Lung (tissue), 11 donors: ENCODE measurements at regions not wholly inside any gene's neighbourhood (a gene's known extent, or its start where the extent isn't known, plus 50 kb on each side); places are given as distances from the start of the nearest gene placed in this dataset.

Experiments
- ATAC-seq: fragments of 200-7000 bp; cut with Tn5 transposase; one replicate; pipeline ENCODE4 v1.9.1; 2020; ENCODE audit warnings: moderate number of reproducible peaks; ENCODE audit not compliant: insufficient read depth, low FRiP score
- DNase-seq, 3 donors: peaks; one replicate each; pipeline ENCODE4 v3.0.0-alpha.2; 2013 to 2017
- H3K27ac ChIP-seq, 2 donors: one replicate each; pipeline ENCODE4 v1.5.1; 2013; ENCODE audit warnings: mild to moderate bottlenecking in 2 of 2, moderate library complexity in 2 of 2, control low read depth in 1 of 2, inconsistent platforms in 1 of 2, low read depth in 1 of 2, low read length in 1 of 2
- H3K27me3 ChIP-seq, 3 donors: one replicate each; pipeline ENCODE4 v1.5.1; 2013; ENCODE audit warnings: low read length in 2 of 3; ENCODE audit not compliant: control insufficient read depth in 3 of 3, insufficient read depth in 3 of 3
- H3K36me3 ChIP-seq, 4 donors: one replicate each; pipeline ENCODE4 v1.5.1; 2013; ENCODE audit warnings: low read length in 4 of 4, mild to moderate bottlenecking in 1 of 4, moderate library complexity in 1 of 4; ENCODE audit not compliant: control insufficient read depth in 4 of 4, insufficient read depth in 4 of 4
- H3K4me1 ChIP-seq, 5 donors: one replicate each; pipeline ENCODE4 v1.5.1; 2013; ENCODE audit warnings: low read length in 5 of 5, mild to moderate bottlenecking in 2 of 5, moderate library complexity in 1 of 5; ENCODE audit not compliant: control insufficient read depth in 5 of 5, insufficient read depth in 5 of 5
- H3K4me3 ChIP-seq: one replicate; pipeline ENCODE4 v1.5.1; 2013; ENCODE audit warnings: mild to moderate bottlenecking, control low read depth, moderate library complexity
- H3K9ac ChIP-seq, 2 donors: one replicate each; pipeline ENCODE4 v1.5.1; 2013; ENCODE audit warnings: low read length in 2 of 2, control low read depth in 1 of 2; ENCODE audit not compliant: insufficient read depth in 1 of 2
- H3K9me3 ChIP-seq, 4 donors: one replicate each; pipeline ENCODE4 v1.5.1; 2013; ENCODE audit warnings: low read length in 3 of 4, mild to moderate bottlenecking in 1 of 4, moderate library complexity in 1 of 4; ENCODE audit not compliant: control insufficient read depth in 4 of 4, insufficient read depth in 3 of 4
- WGBS, 2 donors: extraction: QIAGEN DNeasy Blood & Tissue Kit; methylation state at CpG; one replicate each; pipeline ENCODE4 v1.1.7; 2013; 5-methylcytosine and 5-hydroxymethylcytosine counted together
- TF ChIP-seq, protein P1 (sequence below): IDR thresholded peaks from 2 replicates; pipeline ENCODE4 v1.5.1; 2012; ENCODE audit warnings: mild to moderate bottlenecking; ENCODE audit errors: control extremely low read depth, extremely low read depth
- donor health status: control.
- donor health status: control.
- donor health status: Bipolar disorder and iron deficiency.
- donor health status: healthy.
- donor health status: DM: yes; HTN: yes; CAD: no.

DNA sequence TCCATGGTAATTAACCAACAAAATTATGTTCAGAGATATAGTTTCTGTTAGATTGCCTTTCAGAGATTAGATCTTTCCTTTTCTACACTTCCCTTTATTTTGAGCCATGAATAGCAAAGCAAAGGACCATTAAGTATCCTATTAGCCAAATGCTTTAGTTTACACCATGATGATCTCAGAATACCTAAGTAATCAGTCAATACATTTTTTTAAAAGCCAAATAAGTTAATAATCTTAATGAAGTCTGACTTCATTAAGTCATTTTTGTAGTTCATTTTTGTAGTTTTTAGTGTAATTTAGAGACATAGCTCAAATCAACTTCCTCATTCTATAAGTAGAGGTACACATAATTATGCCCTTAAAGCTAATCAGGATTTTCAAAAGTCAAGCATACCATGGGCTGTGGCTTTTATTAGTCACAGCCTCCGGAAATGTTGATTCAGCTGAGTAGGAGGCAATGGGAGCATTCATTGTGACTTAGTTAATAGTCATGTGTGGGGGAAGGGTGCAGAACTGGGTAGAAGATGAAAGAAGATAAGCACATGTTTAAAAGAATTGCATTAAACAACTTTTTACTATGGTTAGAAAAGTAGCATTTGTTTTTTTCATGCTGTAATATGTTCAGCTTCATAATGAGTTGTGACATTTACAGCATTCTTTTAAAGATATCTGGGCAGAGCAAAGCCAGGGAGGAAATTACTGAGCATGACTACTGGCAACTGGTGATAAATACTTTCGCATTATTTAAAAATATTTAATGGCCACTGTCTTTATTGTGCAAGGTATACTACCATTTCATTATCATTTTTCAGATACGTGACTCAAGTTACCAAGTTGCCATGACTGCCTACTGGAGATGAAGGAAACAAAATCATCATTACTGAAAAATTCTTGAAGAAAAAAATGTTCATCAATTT lies 57.3 kb upstream of the CCDC71L start:
- WGBS, 2 donors, result 17 to 28% methylated on average over 3 of the region's 3 CpGs
- Histone ChIP-seq H3K36me3 (no peaks in the 10 kb centered on the region), H3K4me3 (no peak overlapping the region), H3K9me3 (no peaks in the 10 kb centered on the region), H3K27ac (peak overlapping the region in 1 of 2 donors; percentile 40), H3K4me1 (peaks cover 0 to 4% (median 0%) of the 10 kb centered on the region in 5 donors), H3K27me3 (no peaks in the 10 kb centered on the region), H3K9ac (no peak overlapping the region)
- TF ChIP-seq, protein P1, sequence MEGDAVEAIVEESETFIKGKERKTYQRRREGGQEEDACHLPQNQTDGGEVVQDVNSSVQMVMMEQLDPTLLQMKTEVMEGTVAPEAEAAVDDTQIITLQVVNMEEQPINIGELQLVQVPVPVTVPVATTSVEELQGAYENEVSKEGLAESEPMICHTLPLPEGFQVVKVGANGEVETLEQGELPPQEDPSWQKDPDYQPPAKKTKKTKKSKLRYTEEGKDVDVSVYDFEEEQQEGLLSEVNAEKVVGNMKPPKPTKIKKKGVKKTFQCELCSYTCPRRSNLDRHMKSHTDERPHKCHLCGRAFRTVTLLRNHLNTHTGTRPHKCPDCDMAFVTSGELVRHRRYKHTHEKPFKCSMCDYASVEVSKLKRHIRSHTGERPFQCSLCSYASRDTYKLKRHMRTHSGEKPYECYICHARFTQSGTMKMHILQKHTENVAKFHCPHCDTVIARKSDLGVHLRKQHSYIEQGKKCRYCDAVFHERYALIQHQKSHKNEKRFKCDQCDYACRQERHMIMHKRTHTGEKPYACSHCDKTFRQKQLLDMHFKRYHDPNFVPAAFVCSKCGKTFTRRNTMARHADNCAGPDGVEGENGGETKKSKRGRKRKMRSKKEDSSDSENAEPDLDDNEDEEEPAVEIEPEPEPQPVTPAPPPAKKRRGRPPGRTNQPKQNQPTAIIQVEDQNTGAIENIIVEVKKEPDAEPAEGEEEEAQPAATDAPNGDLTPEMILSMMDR, result no peak
- peak; percentile 90 for ATAC-seq
- peak in 2 of 3 donors; percentile 16 to 26 for DNase-seq

- 55 to 77% methylated on average over 2 of the region's 2 CpGs for WGBS, 2 donors
- ATAC-seq, result no peak
- no peaks in the 10 kb centered on the region for H3K36me3 ChIP-seq
- H3K4me1 ChIP-seq, result peaks cover 0 to 4% (median 0%) of the 10 kb centered on the region in 5 donors
- no peaks in the 10 kb centered on the region for H3K9me3 ChIP-seq
- no peak overlapping the region for H3K4me3 ChIP-seq
- no peak overlapping the region for H3K27ac ChIP-seq
- H3K9ac ChIP-seq, result no peak overlapping the region
- DNase-seq, result no peak
- no peaks in the 10 kb centered on the region for H3K27me3 ChIP-seq
- TF ChIP-seq, protein P1, result no peak
Measured at GRCh38 chr7:106720641-106721040, 59.7 kb upstream of the CCDC71L start.

- TF ChIP-seq, protein P1, result no peak
- Histone ChIP-seq H3K9me3 (no peaks in the 10 kb centered on the region), H3K4me1 (peaks cover 0 to 4% (median 0%) of the 10 kb centered on the region in 5 donors), H3K4me3 (no peak overlapping the region), H3K27ac (no peak overlapping the region), H3K36me3 (no peaks in the 10 kb centered on the region), H3K9ac (no peak overlapping the region), H3K27me3 (no peaks in the 10 kb centered on the region)
- no peak for DNase-seq
- 87 to 88% methylated on average over 5 of the region's 5 CpGs for WGBS, 2 donors
- no peak for ATAC-seq
Measured at GRCh38 chr7:106721816-106722785, 61.1 kb upstream of the CCDC71L start.
